SK-N-MC (cell line): ENCODE measurements at regions not wholly inside any gene's neighbourhood (a gene's known extent, or its start where the extent isn't known, plus 50 kb on each side); places are given as distances from the start of the nearest gene placed in this dataset.

ENCODE experiments used
- DNase-seq: peaks from one replicate; pipeline ENCODE4 v3.0.0-alpha.2; 2011; ENCODE audit warnings: low read depth, low spot score
- H3K27ac ChIP-seq: fragments of 200-600 bp; sonication (generic); 2 replicates; pipeline ENCODE4 v1.5.1; 2016; ENCODE audit warnings: mixed run types
- H3K36me3 ChIP-seq: fragments of 200-600 bp; sonication (generic); 2 replicates; pipeline ENCODE4 v1.6.1; 2017; ENCODE audit warnings: antibody characterized with exemption, low read length, mixed read lengths; ENCODE audit not compliant: insufficient read depth
- H3K4me3 ChIP-seq: fragments of 200-600 bp; sonication (generic); 2 replicates; pipeline ENCODE4 v1.5.1; 2016
- H3K9ac ChIP-seq: fragments of 200-600 bp; sonication (generic); 2 replicates; pipeline ENCODE4 v1.8.0; 2017; ENCODE audit warnings: mixed run types, mixed read lengths; ENCODE audit not compliant: insufficient read length
- H3K9me3 ChIP-seq: fragments of 200-600 bp; sonication (generic); 2 replicates; pipeline ENCODE4 v1.6.1; 2017; ENCODE audit warnings: low read depth, mild to moderate bottlenecking, antibody characterized with exemption, low read length, moderate library complexity, mixed read lengths
- EZH2 ChIP-seq: fragments of 200-600 bp; sonication (generic); IDR thresholded peaks from one replicate; pipeline ENCODE4 v1.6.1; 2017; ENCODE audit warnings: antibody characterized with exemption
- FOXP2 ChIP-seq: optimal IDR thresholded peaks from 2 replicates; pipeline ENCODE3; 2011; ENCODE audit warnings: mild to moderate bottlenecking, moderate library complexity; ENCODE audit not compliant: insufficient read depth; ENCODE audit errors: extremely low read length, control extremely low read depth
- POLR2AphosphoS5 ChIP-seq: IDR thresholded peaks from 2 replicates; pipeline ENCODE4 v1.6.1; 2012; ENCODE audit warnings: mild to moderate bottlenecking, low read depth, low read length, borderline replicate concordance

- 0 out of 2 replicates have a peak, but pooled peaks cover 2% of the 10 kb centered on the region for H3K9me3 ChIP-seq
Measured at GRCh38 chr2:238517209-238517608, 90.5 kb downstream of the ASB1 start.

GRCh38 chr2:238518172-238518820 is 91.6 kb downstream of the ASB1 start:
- TF ChIP-seq EZH2 (no peak), FOXP2 (no peak)
- Histone ChIP-seq H3K36me3 (no peaks in the 10 kb centered on the region), H3K9ac (no peak overlapping the region), H3K27ac (no peak overlapping the region), H3K9me3 (0 out of 2 replicates have a peak, but pooled peaks cover 2% of the 10 kb centered on the region), H3K4me3 (no peak overlapping the region)
- DNase-seq, result no peak

More at GRCh38 chr2:238517209-238517608, 90.5 kb downstream of the ASB1 start:
- Histone ChIP-seq H3K4me3 (no peak overlapping the region), H3K27ac (no peak overlapping the region), H3K9ac (no peak overlapping the region), H3K36me3 (no peaks in the 10 kb centered on the region)
- TF ChIP-seq EZH2, result no peak
- TF ChIP-seq POLR2AphosphoS5, result no peak
- TF ChIP-seq FOXP2, result no peak
- DNase-seq, result no peak

GRCh38 chr2:238518821-238519186 is 92.1 kb downstream of the ASB1 start:
- Histone ChIP-seq H3K9ac (no peak overlapping the region), H3K36me3 (no peaks in the 10 kb centered on the region), H3K4me3 (no peak overlapping the region), H3K27ac (no peak overlapping the region), H3K9me3 (0 out of 2 replicates have a peak, but pooled peaks cover 2% of the 10 kb centered on the region)
- DNase-seq, result no peak
- TF ChIP-seq POLR2AphosphoS5 (no peak), FOXP2 (no peak), EZH2 (no peak)

- H3K36me3 ChIP-seq, result no peaks in the 10 kb centered on the region
- TF ChIP-seq POLR2AphosphoS5 (no peak), EZH2 (no peak), FOXP2 (no peak)
- no peak for DNase-seq
- no peak overlapping the region for H3K9ac ChIP-seq
- no peak overlapping the region for H3K27ac ChIP-seq
- 0 out of 2 replicates have a peak, but pooled peaks cover 2% of the 10 kb centered on the region for H3K9me3 ChIP-seq
- H3K4me3 ChIP-seq, result no peak overlapping the region
Measured at GRCh38 chr2:238520359-238520886, 93.7 kb downstream of the ASB1 start.

- H3K4me3 ChIP-seq, result no peak overlapping the region
- no peak for TF ChIP-seq EZH2
- no peak for TF ChIP-seq POLR2AphosphoS5
- no peak for TF ChIP-seq FOXP2
- no peak overlapping the region for H3K9ac ChIP-seq
- H3K36me3 ChIP-seq, result no peaks in the 10 kb centered on the region
- 0 out of 2 replicates have a peak, but pooled peaks cover 2% of the 10 kb centered on the region for H3K9me3 ChIP-seq
- no peak overlapping the region for H3K27ac ChIP-seq
- no peak for DNase-seq
Measured at GRCh38 chr2:238521002-238521401, 94.3 kb downstream of the ASB1 start.

GRCh38 chr2:238521870-238522269 is 95.1 kb downstream of the ASB1 start:
- Histone ChIP-seq H3K9me3 (0 out of 2 replicates have a peak, but pooled peaks cover 2% of the 10 kb centered on the region), H3K4me3 (no peak overlapping the region), H3K27ac (no peak overlapping the region), H3K36me3 (no peaks in the 10 kb centered on the region), H3K9ac (no peak overlapping the region)
- DNase-seq, result no peak
- TF ChIP-seq EZH2 (no peak), FOXP2 (no peak), POLR2AphosphoS5 (no peak)

GRCh38 chr2:238523158-238524110 is 96.7 kb downstream of the ASB1 start:
- H3K27ac ChIP-seq, result no peak overlapping the region
- no peak for DNase-seq
- H3K4me3 ChIP-seq, result no peak overlapping the region
- no peak overlapping the region for H3K9ac ChIP-seq
- H3K36me3 ChIP-seq, result no peaks in the 10 kb centered on the region
- TF ChIP-seq FOXP2 (no peak), POLR2AphosphoS5 (no peak), EZH2 (no peak)
- no peaks in the 10 kb centered on the region for H3K9me3 ChIP-seq

- Histone ChIP-seq H3K9me3 (no peaks in the 10 kb centered on the region), H3K4me3 (no peak overlapping the region), H3K9ac (no peak overlapping the region), H3K27ac (no peak overlapping the region), H3K36me3 (no peaks in the 10 kb centered on the region)
- no peak for DNase-seq
- no peak for TF ChIP-seq POLR2AphosphoS5
- TF ChIP-seq FOXP2, result no peak
- no peak for TF ChIP-seq EZH2
Measured at GRCh38 chr2:238524426-238524983, 97.8 kb downstream of the ASB1 start.
